ENCODE measurements at regions not wholly inside any gene's neighbourhood (a gene's known extent, or its start where the extent isn't known, plus 50 kb on each side); places are given as distances from the start of the nearest gene placed in this dataset.
A peak's percentile ranks its signal among the peaks of the same experiment; 100 is the strongest.
"Not testable (repeated sequence)": the region's sequence is repeated elsewhere in the genome, so short reads cannot be mapped to it uniquely, and the experiment has no call there.

DNA sequence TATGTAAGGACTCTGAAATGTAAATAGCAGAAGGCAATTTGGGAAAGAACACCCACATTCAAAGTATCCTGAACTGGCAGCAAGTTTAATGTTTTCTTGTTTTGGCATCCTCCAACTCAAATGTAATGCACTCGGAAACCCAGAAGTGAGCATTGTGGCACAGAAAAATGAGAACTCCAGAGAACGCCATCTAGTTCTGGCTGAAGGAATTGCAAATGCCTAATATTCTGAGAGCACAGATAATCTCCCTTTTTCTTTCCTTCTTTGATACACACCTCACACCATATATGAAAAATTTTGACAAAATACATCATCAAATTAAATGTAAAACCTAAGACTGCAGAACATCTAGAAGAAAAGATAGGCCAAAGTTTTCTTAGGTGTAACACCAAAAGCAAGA is 52.1 kb downstream of the PWWP3B start:
- DNase-seq = peak; percentile 25

DNA sequence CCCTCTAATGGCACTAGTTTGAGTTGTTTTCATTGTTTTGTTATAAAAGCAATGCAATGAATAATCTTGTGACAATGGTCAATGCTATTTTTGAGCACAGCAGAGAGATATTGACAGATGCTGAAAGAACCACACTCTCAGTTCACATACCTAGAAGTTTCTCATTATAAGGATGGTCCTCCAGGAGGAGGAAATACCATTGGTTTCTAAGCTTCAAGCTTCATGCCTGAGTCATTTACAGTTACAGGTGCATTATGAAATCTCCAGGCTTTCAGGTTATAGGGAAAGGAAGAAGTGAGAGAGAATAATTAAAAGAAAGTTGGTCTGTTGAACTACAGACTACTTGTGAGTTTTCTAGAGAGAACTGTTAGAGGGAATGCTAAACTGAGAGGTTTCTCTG is 75.3 kb downstream of the PWWP3B start:
- DNase-seq = no peak

GRCh38 chrX:106246511-106246910 is 78.4 kb downstream of the PWWP3B start:
- DNase-seq = no peak

DNA sequence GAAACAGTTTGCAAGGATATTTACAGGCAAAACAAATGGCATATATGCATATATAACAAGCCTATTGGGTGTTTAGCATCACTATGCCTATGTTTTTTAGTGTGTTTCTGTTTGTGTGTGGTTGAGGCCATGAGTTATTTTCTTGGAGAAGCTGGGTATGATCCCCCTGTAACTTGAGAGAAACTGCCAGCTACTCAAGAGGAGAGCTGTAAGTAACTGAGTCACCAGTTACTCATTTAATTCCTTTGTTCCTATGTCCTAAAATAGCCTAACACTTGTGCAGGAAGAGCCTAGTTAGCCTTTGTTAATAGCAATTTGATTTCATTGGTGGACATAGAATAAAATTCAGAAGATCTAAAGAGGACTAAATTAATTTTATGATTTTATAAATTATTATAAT is 79.1 kb downstream of the PWWP3B start:
- DNase-seq = no peak

GRCh38 chrX:106249706-106250379 is 81.7 kb downstream of the PWWP3B start:
- no peak for DNase-seq

DNA sequence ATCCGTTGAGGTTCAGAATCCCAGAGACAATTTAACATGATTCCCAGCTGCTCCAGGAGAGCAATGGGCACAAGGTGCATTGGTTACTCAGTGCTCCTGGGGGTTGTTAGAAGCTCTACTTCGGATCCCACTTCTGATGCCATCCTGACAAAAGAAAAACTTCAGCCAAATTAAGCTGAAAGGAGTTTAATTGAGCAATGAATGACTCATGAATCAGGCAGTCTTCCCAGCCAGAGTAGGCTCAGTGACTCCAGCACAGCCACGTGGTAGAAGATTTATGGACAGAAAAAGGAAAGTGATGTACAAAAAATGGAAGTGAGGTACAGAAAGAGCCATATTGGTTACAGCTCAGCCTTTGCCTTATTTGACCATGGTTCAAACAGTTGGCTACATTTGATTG is 95.7 kb downstream of the PWWP3B start:
- DNase-seq = no peak

DNA sequence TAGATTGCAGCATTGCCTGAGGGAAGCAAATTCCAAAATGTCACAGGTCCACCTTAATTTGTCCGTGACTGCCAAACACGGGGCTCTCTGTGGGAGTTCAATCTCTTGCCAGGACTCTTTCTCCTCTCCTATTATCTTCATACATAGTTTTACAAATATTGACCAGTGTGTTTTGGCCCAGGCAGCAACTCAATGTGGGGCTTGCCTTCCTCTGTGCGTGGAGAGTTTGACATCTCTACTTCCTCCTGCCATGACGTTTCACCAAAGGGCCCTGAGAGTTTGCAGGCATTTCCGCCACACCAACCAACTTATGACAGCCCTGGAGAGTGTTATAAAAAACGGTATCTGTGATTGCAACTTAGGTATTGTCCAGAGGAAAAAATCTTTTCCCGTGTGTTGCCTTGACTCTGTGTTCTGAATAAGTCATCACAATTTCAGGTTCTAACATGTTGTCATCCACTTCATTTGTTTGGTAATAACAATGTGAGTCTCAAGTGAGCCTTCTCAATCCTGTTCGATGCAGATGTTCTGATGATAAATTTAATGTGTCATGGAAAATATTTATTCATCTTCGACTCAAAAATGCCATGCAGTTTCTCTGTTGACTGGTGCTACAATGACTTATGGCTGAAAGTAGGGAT is 106.0 kb downstream of the PWWP3B start:
- DNase-seq = not testable (repeated sequence)

GRCh38 chrX:106275172-106275571 is 107.1 kb downstream of the PWWP3B start:
- DNase-seq = not testable (repeated sequence)

DNA sequence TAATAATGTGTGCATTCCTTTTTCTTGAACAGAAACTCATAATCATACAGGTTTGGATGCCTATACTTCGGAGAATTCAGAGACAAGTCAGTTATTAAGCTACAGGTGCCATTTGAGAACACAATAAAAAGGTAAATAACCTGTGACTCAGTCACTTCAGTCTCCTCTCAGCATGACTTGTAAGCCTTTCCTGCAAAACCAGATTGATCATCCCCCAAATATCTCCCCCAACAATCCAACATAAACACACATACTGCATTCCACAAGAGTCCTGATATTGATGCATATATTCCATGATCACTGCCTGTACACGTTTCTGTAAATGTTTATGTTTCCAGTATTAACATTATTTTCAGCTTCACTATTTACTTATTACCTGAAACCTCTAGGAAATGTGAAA is 110.8 kb downstream of the PWWP3B start:
- no peak for DNase-seq

- no peak for DNase-seq
These were observed 113.3 kb downstream of the PWWP3B start for GRCh38 chrX:106281383-106281782.

DNA sequence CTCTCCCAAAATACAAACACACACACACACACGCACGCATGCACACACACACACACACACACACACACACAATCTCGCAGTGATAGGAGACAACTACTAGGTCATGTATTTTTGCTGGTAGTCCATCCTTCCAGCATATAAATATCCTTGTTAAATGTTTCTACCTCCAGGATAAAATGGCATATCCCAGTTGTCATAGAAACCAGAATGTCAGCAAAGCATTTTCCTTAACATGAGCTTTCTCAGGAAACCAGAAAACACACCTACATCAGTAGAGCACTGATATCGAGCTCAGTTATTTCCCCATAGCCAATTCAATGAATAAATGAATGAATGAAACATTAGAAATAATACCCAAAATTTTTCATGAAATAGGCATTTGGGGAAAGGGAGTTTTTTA is 115.7 kb downstream of the PWWP3B start:
- no peak for DNase-seq

DNA sequence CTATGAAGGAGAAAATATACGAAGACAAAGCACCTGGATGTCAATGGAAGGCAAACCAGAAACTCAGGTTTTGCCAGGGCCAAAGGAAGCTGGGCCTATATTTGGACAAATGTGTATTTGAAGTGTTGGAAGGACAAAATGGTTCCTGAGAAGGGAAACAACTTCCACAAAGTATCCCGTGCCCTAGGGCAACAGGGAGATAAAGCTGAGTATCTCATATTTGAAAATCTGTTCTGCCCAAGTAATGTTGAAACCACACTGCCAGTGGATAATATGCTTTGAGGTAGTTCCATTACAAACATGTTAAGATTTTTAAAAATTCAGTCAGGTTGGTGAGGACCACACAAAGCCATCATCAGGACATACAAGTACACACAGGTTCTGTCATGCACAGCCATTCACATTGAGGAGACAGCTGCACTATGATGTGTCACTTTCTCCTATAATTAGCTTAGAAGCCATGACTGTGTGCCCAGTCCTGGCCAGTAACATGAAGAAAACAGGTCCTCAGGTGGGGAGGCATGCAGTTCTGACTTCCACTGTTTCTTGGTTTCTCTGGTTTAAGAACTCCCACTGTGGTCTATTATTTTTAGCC is 116.4 kb downstream of the PWWP3B start:
- no peak for DNase-seq

- DNase-seq = no peak
These were observed 118.0 kb downstream of the PWWP3B start for GRCh38 chrX:106286053-106286650.

GRCh38 chrX:106290778-106291177 is 122.7 kb downstream of the PWWP3B start:
- not testable (repeated sequence) for DNase-seq

- DNase-seq = not testable (repeated sequence)
These were observed 123.8 kb downstream of the PWWP3B start for GRCh38 chrX:106291779-106292390.

DNA sequence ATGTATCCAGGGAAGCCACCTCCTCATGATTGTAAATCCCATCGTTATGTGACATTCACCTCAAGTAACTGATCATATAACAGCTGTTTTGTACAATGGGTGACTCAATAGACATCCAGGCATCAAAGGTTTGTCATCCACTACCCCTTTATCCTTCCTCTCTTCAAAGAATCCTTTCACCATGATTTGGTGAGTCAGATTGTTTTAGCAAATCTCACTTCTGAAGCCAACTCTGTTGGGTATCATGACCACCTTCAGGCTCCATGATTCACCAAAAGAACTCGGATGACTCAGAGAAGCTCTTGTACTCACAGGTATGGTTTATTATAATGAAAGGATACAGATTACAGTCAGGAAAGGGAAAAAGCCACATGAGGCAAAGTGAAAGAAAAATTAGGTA is 132.1 kb downstream of the PWWP3B start:
- DNase-seq = no peak

DNA sequence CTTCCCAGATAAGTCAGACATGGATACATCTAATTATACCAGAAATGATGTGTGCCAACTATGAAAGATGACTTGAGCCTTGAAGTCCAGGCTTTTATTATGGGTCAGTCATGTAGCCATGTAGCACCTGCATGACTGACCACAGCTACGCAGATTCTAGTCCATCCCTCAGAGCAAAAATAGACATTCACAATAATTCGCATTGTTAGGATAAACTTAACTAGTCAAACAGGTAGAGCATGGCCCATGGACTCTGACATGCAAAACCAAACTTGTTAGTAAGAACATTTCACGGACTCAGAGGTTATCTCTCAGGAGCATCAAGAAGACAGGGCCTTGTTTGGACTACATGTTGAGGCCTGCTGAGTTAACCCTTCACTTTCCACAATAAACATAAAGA is 132.6 kb downstream of the PWWP3B start:
- DNase-seq = no peak

- DNase-seq = no peak
These were observed 134.2 kb downstream of the PWWP3B start for GRCh38 chrX:106302304-106302703.

DNA sequence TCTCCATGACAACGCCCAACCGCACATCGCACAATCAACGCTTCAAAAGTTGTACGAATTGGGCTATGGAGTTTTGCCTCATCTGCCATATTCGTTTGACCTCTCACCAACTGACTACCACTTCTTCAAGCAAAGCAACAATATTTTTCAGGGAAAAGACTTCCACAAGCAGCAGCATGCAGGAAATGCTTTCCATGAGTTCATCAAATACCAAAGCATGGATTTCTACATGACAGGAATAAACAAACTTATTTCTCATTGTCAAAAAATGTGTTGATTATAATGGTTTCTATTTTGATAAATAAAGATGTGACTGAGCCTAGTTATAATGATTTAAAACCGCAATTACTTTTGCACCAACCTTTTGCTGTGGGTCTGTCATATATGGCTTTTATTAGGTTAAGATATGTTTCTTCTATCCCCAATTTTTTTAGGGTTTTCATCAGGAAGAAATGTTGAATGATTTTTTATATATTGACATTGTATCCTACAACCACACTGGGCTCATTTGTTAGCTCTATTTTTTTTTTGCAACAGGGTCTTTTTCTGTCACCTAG is 138.4 kb downstream of the PWWP3B start:
- no peak for DNase-seq

DNA sequence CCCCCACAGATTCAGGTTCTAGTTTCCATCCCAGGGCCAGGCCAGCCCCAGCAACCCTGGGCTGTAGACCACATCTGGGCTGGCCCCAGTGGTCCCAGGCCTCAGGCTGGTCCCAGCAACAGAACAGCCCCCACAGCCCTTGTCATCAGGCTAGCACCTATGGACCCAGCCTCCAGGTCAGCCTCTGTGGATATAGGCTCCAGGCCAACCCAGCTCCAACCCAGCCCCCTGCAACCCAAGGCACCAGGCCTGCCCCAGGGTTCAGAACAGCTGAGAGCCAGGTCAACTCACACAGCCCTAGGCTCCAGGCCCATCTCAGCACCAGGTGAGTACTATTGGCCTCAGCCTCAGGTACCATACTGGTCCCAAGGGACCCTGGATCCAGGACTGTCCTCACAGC is 155.3 kb downstream of the PWWP3B start:
- DNase-seq = no peak

DNA sequence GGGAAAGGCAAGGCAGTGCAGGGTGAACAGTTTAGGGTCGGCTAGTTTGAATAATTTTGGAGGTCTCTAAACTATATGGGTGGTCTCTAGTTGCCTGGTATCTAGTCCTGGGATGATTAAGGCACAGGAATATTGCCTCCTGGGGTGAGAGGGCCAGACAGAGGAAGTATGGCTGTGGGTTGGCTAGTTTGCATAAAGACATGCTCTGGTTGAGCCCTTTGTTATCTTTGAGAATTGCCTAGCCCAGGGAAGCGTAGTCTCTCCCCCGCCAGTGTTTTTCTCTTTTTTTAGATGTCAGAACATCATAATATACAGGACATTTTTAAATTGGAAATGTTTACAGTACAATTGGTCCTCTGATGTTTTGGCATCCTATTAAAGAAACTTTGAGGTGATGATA is 163.5 kb downstream of the PWWP3B start:
- no peak for DNase-seq

DNA sequence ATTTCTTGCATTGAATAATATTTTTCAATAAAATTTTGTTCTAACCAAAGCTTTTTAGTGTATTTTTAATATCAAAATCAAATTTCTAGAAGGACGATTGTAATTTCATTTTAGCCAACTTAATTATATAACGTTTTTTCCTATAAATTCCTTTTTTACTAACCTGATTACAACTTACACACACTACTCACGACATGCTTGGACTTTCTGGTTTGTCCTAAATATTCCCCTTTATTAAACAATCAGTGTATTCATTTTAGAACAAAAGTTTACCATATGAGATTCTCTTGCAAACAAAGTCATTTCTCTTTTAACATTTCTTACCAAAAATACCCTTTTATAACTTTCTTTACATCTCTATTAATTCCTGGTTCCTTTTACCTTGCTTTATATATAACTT is 173.7 kb downstream of the PWWP3B start:
- DNase-seq = no peak

- DNase-seq = no peak
These were observed 188.5 kb downstream of the PWWP3B start for GRCh38 chrX:106356580-106356979.
